ENCODE measurements at regions not wholly inside any gene's neighbourhood (a gene's known extent, or its start where the extent isn't known, plus 50 kb on each side); places are given as distances from the start of the nearest gene placed in this dataset.

DNA sequence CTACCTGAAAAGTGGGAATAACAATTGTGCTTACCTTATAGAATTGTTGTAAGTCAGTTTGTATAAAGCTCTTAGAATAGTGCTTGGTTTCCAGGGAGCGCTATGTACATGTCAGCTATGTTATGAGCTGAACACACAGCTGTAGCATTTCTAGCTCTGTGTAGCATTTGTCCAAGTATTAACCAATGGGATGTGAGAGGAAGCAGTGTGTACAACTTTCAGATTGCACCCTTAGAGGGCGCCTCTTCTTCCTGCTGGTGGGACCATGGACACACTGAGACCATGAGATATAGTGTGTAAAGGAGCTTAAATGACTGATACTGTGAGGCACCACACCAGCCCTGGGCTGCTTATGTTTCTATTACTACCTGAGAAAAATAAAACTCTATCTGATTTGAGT is 380.2 kb downstream of the LNPK start:
- ATAC-seq = no peak
- TF ChIP-seq ZFP3 (CRISPR knock-in tag; IDR thresholded peaks at IDR 0.05) (no peak), PPARA (CRISPR knock-in tag; IDR thresholded peaks at IDR 0.05; ENCODE audit: borderline replicate concordance) (no peak), ESRRG (CRISPR knock-in tag; IDR thresholded peaks at IDR 0.05) (no peak), CSDC2 (CRISPR knock-in tag; IDR thresholded peaks at IDR 0.05) (no peak), TCF4 (CRISPR knock-in tag; IDR thresholded peaks at IDR 0.05; ENCODE audit: borderline replicate concordance) (no peak), ISL1 (CRISPR knock-in tag; IDR thresholded peaks at IDR 0.05) (no peak), BACH2 (CRISPR knock-in tag; IDR thresholded peaks at IDR 0.05; ENCODE audit: borderline replicate concordance) (no peak), RARB (CRISPR knock-in tag; IDR thresholded peaks at IDR 0.05) (no peak), ZNF8 (CRISPR knock-in tag; IDR thresholded peaks at IDR 0.05) (no peak), ZNF565 (CRISPR knock-in tag; conservative IDR thresholded peaks at IDR 0.05; ENCODE audit: low read depth) (no peak), TOX (CRISPR knock-in tag; IDR thresholded peaks at IDR 0.05; ENCODE audit: borderline replicate concordance) (no peak)
- TF ChIP-seq, protein P1, sequence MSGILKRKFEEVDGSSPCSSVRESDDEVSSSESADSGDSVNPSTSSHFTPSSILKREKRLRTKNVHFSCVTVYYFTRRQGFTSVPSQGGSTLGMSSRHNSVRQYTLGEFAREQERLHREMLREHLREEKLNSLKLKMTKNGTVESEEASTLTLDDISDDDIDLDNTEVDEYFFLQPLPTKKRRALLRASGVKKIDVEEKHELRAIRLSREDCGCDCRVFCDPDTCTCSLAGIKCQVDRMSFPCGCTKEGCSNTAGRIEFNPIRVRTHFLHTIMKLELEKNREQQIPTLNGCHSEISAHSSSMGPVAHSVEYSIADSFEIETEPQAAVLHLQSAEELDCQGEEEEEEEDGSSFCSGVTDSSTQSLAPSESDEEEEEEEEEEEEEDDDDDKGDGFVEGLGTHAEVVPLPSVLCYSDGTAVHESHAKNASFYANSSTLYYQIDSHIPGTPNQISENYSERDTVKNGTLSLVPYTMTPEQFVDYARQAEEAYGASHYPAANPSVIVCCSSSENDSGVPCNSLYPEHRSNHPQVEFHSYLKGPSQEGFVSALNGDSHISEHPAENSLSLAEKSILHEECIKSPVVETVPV (CRISPR knock-in tag; IDR thresholded peaks at IDR 0.05) = no peak

DNA sequence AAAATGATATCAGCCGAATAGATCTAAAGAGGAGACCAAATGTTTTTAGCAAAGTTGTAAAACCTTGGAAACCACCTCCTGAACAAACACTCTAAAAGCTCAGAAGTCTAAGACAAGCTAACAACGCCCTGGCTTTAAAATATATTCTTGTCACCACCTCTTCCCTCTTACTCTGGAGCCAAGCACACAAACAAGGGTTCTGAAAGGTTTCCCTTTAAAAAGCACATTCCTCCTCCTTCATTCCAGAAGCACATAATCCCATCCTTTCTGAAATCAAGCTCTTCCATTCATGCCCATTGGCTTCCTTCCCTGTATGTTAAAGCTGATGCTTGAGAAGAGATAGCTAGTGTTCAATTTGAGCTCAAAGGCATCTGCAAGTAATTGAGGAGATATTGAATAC is 382.0 kb downstream of the LNPK start:
- no peak for ATAC-seq
- TF ChIP-seq TCF4 (CRISPR knock-in tag; IDR thresholded peaks at IDR 0.05; ENCODE audit: borderline replicate concordance) (no peak), PPARA (CRISPR knock-in tag; IDR thresholded peaks at IDR 0.05; ENCODE audit: borderline replicate concordance) (no peak), ZC3H10 (CRISPR knock-in tag; IDR thresholded peaks at IDR 0.05) (no peak), TOX (CRISPR knock-in tag; IDR thresholded peaks at IDR 0.05; ENCODE audit: borderline replicate concordance) (no peak)

DNA sequence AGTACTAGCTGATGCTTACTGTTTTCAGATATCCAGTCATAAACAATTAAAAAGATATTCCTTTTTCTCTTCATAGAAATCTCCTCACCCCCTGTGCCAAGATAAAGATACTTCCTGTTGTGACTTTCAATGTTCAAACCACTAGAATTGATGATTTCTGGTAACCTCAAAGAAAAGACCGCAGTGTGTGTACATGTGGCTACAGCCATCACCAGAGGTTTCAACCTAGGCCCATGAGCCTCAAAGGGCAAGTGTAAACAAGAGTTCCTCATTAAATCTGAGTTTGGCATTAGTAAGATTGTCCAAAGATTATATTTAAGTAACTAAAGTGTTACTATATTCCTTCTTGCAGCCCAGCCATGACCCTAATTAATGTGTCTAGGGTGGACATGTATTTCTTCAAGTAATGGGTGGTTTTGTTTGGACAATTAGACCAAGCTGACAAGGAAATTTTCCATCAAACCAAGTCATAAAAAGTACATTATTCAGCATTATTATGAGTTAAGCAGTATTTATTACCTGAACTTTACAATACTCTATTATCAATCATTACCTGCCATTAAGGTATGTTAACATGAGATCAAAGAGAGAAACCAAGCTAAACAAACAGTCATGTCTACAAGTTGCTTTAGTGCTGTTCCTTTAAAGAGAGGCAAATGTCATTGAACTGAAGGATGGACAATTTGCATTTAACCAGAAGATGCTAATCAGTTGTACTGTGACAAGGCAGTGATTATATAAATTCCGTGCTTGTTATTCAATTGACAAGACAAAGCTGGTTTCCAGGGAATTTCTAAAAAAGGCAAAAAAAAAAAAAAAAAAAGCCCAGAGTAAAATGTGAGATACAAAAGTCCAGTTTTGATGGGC is 382.7 kb downstream of the LNPK start:
- no peak for ATAC-seq
- TF ChIP-seq TOX (CRISPR knock-in tag; IDR thresholded peaks at IDR 0.05; ENCODE audit: borderline replicate concordance) (no peak), SNAI2 (CRISPR knock-in tag; IDR thresholded peaks at IDR 0.05) (no peak), ZFP30 (CRISPR knock-in tag; IDR thresholded peaks at IDR 0.05) (no peak), GLIS3 (CRISPR knock-in tag; IDR thresholded peaks at IDR 0.05) (no peak), PPARA (CRISPR knock-in tag; IDR thresholded peaks at IDR 0.05; ENCODE audit: borderline replicate concordance) (no peak), TCF4 (CRISPR knock-in tag; IDR thresholded peaks at IDR 0.05; ENCODE audit: borderline replicate concordance) (no peak), ARNTL (CRISPR knock-in tag; IDR thresholded peaks at IDR 0.05; ENCODE audit: borderline replicate concordance, low read depth) (no peak), ZNF70 (CRISPR knock-in tag; IDR thresholded peaks at IDR 0.05) (no peak), ZNF565 (CRISPR knock-in tag; conservative IDR thresholded peaks at IDR 0.05; ENCODE audit: low read depth) (no peak)
- TF ChIP-seq, protein P1 (CRISPR knock-in tag; IDR thresholded peaks at IDR 0.05) = no peak
- TF ChIP-seq, protein P2, sequence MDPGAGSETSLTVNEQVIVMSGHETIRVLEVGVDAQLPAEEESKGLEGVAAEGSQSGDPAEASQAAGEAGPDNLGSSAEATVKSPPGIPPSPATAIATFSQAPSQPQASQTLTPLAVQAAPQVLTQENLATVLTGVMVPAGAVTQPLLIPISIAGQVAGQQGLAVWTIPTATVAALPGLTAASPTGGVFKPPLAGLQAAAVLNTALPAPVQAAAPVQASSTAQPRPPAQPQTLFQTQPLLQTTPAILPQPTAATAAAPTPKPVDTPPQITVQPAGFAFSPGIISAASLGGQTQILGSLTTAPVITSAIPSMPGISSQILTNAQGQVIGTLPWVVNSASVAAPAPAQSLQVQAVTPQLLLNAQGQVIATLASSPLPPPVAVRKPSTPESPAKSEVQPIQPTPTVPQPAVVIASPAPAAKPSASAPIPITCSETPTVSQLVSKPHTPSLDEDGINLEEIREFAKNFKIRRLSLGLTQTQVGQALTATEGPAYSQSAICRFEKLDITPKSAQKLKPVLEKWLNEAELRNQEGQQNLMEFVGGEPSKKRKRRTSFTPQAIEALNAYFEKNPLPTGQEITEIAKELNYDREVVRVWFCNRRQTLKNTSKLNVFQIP (CRISPR knock-in tag; IDR thresholded peaks at IDR 0.05; ENCODE audit: borderline replicate concordance, low read depth) = no peak
- TF ChIP-seq, protein P3, sequence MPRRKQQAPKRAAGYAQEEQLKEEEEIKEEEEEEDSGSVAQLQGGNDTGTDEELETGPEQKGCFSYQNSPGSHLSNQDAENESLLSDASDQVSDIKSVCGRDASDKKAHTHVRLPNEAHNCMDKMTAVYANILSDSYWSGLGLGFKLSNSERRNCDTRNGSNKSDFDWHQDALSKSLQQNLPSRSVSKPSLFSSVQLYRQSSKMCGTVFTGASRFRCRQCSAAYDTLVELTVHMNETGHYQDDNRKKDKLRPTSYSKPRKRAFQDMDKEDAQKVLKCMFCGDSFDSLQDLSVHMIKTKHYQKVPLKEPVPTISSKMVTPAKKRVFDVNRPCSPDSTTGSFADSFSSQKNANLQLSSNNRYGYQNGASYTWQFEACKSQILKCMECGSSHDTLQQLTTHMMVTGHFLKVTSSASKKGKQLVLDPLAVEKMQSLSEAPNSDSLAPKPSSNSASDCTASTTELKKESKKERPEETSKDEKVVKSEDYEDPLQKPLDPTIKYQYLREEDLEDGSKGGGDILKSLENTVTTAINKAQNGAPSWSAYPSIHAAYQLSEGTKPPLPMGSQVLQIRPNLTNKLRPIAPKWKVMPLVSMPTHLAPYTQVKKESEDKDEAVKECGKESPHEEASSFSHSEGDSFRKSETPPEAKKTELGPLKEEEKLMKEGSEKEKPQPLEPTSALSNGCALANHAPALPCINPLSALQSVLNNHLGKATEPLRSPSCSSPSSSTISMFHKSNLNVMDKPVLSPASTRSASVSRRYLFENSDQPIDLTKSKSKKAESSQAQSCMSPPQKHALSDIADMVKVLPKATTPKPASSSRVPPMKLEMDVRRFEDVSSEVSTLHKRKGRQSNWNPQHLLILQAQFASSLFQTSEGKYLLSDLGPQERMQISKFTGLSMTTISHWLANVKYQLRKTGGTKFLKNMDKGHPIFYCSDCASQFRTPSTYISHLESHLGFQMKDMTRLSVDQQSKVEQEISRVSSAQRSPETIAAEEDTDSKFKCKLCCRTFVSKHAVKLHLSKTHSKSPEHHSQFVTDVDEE (CRISPR knock-in tag; IDR thresholded peaks at IDR 0.05) = no peak

DNA sequence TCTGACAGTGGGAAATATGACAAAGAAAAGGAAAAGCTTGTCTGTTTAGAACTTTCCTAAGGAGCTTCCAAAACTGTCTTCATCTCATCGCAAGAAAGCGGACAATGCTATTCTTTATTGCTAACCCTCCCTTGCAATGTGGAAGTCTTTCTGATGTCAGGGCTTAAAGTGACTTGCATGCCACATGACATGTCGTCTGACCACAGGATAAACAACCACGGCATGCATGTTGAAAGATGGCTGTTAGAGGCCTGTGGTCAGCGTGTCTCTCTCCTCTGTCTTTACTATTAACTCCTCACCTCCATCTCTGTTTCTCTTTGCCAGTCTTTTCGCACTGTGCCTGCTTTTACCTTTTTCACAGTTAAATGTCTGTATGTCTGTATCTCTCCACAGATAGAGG is 389.8 kb downstream of the LNPK start:
- no peak for ATAC-seq
- TF ChIP-seq ISL1 (CRISPR knock-in tag; IDR thresholded peaks at IDR 0.05) = no peak
- TF ChIP-seq ARNTL (CRISPR knock-in tag; IDR thresholded peaks at IDR 0.05; ENCODE audit: borderline replicate concordance, low read depth) = no peak
- no peak for TF ChIP-seq TOX (CRISPR knock-in tag; IDR thresholded peaks at IDR 0.05; ENCODE audit: borderline replicate concordance)
- TF ChIP-seq ZNF565 (CRISPR knock-in tag; conservative IDR thresholded peaks at IDR 0.05; ENCODE audit: low read depth) = no peak
